GM18519 (cell line): ENCODE measurements at regions not wholly inside any gene's neighbourhood (a gene's known extent, or its start where the extent isn't known, plus 50 kb on each side); places are given as distances from the start of the nearest gene placed in this dataset.
"Not testable (repeated sequence)": the region's sequence is repeated elsewhere in the genome, so short reads cannot be mapped to it uniquely, and the experiment has no call there.

ENCODE experiments used
- ATAC-seq: cut with Tn5 transposase; IDR thresholded peaks from one replicate; pipeline ENCODE4 v1.9.1; 2021; ENCODE audit warnings: mild to moderate bottlenecking, moderate library complexity; ENCODE audit not compliant: unreplicated experiment, low FRiP score

- ATAC-seq = no peak
Observed at GRCh38 chr1:163562355-163562754, 240.6 kb downstream of the NUF2 start.

GRCh38 chr1:163565166-163565565 lies 243.4 kb downstream of the NUF2 start:
- no peak for ATAC-seq

DNA sequence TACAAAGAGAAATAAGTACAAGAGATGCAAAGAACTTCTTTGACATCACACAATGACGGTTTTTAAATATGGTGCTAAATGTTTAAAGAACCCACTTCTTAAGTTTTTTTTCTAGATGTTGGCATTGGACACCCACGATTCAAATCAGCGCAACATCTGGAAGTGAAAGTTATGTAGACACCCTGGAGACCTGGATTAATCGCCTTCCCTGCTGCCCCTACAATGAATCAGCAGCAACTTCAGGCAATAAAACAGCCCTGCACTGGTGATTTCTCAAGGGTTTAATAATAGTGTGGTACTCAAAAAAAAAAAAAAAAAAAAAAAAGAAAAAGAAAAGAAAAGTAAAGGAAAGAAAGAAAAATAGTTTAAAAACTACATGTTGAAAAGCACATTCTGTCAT lies 248.3 kb downstream of the NUF2 start:
- ATAC-seq = no peak

GRCh38 chr1:163571950-163572349 lies 250.2 kb downstream of the NUF2 start:
- ATAC-seq = no peak

DNA sequence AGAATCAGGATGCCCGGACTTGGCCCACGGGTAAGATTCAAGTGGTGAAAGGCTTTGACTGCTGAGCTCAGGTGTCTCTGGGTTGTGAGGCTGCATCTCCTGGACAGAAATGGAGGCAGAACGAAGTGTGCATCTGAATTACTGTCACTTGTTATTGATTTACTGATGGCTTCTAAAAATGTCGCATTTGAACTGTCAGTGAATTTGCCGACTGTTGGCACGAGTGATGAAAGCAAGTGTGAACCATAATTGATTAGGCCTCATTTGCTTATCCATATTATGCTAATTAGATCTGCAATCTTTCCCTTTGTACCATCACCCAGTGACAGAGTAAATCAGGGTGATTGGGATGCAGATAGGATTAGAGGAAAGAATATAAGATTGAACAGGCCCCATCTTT lies 252.4 kb downstream of the NUF2 start:
- ATAC-seq = no peak

DNA sequence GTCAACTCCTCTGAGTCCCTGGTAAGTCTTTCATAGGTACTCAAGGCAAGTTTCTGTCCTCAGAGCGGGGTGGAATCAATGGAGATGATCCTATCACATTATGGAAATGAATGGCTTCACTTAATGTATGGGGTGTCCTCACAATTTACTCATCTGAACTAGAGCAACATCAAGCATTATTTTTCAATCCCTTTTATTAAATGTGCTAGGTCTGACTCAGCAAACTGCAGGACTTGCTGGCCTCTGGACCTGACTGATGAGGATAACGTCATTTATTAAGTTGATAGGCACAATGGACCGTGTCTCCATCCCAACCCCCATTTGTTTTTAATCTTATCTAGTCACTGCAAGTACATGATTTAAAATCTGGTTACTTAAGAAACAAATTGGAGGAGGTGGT lies 259.2 kb downstream of the NUF2 start:
- no peak for ATAC-seq

DNA sequence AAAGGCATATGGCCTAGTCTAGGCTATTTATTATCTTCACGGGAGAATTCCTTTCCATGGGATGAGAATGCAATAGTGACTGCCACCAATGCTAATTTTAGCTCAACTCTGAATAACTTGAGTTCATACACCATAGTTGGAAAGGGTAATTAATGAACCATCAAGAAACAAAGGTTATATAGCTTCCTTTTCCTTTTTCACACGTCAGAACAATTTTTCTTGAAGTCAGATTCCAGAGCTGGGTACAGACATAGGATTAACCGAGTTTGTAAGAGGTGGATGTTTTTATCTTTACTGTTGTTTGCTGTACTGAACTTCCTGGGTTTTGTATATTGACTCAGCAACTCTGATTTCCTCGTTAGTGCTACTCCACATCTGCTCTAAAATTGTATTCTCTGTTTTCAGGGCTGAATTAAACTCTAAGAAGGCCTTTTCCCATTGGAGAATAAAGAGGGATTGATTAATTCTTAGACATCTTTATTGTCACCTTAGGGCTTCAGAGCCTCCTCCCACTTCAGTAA lies 262.0 kb downstream of the NUF2 start:
- ATAC-seq = no peak

DNA sequence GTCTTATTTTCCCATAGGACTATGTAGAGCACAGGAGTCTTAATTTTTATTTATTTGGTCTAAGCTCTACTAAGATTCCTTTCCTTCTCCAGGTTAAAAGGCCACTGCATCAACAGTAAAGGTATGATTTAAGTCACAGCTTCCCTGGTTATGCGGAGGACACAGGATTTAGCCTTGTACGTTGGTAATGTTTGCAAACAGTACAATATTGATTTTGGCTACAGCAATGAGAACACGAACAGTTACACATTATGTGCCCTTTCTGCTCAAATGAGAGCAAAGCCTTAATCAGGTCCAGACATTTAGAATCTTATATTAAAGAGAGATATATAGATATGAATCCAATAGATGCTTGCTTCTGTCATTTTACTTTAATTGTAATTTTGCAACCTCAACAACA lies 264.0 kb downstream of the NUF2 start:
- no peak for ATAC-seq

GRCh38 chr1:163588796-163589195 lies 267.0 kb downstream of the NUF2 start:
- no peak for ATAC-seq

- ATAC-seq = no peak
Observed at GRCh38 chr1:163589735-163590134, 268.0 kb downstream of the NUF2 start.

DNA sequence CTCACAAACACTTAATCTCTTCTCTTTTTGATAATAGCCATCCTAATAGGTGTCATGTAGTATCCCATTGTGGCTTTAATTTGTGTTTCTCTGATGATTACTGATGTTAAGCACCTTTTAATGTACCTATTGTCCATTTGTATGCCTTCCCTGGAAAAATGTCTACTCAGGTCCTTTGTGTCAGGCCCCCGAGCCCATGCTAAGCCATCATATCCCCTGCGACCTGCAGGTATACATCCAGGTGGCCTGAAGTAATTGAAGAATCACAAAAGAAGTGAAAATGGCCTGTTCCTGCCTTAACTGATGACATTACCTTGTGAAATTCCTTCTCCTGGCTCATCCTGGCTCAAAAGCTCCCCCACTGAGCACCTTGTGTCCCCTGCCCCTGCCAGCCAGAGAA lies 269.4 kb downstream of the NUF2 start:
- not testable (repeated sequence) for ATAC-seq

DNA sequence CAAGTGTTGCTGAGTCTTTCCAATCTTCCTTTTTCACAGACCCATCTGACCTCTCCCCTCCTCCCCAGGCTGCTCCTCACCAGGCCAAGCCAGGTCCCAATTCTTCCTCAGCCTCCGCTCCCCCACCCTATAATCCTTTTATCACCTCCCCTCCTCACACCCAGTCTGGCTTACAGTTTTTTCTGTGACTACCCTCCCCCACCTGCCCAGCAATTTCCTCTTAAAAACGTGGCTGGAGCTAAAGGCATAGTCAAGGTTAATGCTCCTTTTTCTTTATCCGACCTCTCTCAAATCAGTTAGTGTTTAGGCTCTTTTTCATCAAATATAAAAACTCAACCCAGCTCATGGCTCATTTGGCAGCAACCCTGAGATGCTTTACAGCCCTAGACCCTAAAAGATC lies 270.9 kb downstream of the NUF2 start:
- ATAC-seq = not testable (repeated sequence)

DNA sequence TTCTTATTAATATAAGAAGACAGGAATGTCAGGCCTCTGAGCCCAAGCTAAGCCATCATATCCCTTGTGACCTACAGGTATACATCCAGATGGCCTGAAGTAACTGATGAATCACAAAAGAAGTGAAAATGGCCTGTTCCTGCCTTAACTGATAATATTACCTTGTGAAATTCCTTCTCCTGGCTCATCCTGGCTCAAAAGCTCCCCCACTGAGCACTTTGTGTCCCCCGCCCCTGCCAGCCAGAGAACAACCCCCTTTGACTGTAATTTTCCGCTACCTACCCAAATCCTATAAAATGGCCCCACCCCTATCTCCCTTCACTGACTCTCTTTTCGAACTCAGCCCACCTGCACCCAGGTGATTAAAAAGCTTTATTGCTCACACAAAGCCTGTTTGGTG lies 274.4 kb downstream of the NUF2 start:
- ATAC-seq = not testable (repeated sequence)

GRCh38 chr1:163596541-163597258 lies 274.9 kb downstream of the NUF2 start:
- ATAC-seq = no peak

DNA sequence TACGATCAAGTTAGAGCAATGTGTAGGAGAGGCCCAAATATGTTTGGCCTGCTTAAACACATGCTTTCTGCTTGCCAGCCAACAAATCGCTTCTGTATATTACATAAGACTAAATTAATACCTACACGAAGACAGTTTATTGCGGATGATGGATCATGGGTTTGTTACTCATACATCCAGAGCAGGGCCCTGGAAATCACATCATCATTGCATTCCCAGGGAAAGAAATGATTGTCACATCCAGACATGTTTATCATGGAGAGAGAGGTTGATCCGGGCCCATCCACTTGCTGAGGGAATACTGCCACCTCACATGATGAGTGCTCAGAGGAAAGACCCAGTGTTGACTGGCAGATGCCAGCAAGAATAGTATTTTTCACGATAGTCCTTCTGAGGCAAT lies 282.6 kb downstream of the NUF2 start:
- no peak for ATAC-seq

DNA sequence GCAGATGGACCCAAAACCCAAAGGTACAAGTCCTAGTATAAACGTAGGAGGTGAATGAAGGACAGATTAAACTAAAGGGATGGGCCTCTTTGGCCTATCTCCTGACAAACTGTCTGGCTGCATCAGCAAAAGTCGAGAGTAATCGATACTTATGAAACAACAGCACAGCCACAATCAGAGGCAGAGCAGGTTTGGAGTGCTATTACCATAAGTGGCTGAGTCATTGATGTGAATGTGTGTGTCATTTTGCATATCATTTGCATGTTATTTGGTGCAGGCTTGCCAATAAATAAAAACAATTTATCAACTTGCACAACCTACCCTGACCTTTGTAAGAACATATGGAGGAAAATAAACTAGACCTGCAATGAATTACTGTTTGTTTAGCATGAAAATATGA lies 283.1 kb downstream of the NUF2 start:
- no peak for ATAC-seq

DNA sequence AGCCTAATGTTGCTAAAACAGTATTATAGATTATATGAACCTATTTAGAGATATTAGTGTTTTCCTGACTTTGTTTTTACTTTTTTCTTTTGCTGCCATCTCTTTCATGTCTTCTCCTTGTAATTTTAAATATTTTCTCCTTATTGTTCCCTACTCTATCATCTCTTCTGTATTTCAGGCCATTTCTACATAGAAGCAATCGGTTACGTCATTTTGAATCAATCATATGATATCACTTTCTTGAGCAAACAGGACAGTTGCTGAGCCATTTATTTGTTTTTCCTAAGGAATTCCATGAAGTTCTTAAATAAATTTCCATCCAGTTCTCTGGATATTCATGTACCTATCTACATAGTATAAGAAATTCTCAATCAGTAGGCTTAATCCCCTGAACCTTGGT lies 287.2 kb downstream of the NUF2 start:
- ATAC-seq = no peak

GRCh38 chr1:163609858-163610257 lies 288.1 kb downstream of the NUF2 start:
- ATAC-seq = no peak

DNA sequence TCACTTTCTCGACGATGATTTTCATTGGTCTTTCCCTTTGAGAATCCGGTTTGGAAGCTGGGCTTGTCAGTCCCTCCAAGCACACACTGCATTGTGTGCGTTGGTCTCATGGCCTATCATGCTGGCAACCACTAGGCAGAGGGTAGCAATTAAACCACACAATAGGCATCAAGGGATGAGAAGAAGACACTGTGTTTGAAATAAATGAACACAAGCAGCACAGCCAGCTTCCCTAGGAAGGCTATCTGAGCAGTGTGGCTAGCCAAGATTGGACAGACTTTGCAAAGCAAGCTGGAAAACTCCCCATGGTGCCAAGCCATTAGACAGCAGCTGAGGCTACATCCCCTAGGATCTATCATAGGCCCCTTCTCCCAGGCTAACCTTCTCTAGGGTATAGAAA lies 288.7 kb downstream of the NUF2 start:
- ATAC-seq = no peak

DNA sequence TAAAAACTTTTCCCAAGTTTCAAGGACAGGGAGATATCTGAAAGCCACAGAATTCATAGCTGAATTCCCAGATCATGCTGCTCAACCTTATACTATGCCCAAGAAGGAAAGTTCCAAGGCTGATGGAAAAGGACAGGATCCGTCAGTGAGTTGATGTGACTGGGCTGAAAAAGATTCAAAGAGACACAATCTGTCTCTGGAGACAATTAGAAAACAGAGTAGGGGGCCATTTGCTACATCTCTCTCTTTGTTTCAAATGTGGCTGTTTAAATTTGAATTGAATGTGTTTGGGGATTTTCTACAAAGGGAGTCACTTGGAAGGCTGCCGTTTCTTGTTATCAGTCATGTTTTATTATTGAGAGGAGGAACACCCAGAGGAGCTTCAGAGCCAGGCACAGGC lies 292.6 kb downstream of the NUF2 start:
- no peak for ATAC-seq

- ATAC-seq = no peak
Observed at GRCh38 chr1:163628034-163628773, 306.4 kb downstream of the NUF2 start.

GRCh38 chr1:163632269-163632668 lies 310.5 kb downstream of the NUF2 start:
- ATAC-seq = no peak
